Heart right ventricle (tissue), 16 donors: ENCODE measurements at regions not wholly inside any gene's neighbourhood (a gene's known extent, or its start where the extent isn't known, plus 50 kb on each side); places are given as distances from the start of the nearest gene placed in this dataset.
A peak's percentile ranks its signal among the peaks of the same experiment; 100 is the strongest.

Experiments
- ATAC-seq, 8 donors: fragments of 200-7000 bp; cut with Tn5 transposase; one replicate each; pipeline ENCODE4 v1.9.1; 2020; ENCODE audit warnings: mild to moderate bottlenecking in 8 of 8, moderate library complexity in 8 of 8, moderate number of reproducible peaks in 1 of 8
- DNase-seq, 2 donors: peaks; one replicate each; pipeline ENCODE4 v3.0.0-alpha.2; 2020
- H3K27ac ChIP-seq, 10 donors: fragments of 200-600 bp; sonication (generic) in 2 of 10; one replicate each; pipeline versions ENCODE4 v1.5.0 to v1.8.0; 2020 to 2022; ENCODE audit warnings: mild to moderate bottlenecking in 3 of 10
- H3K27me3 ChIP-seq, 7 donors: fragments of 200-600 bp; one replicate each; pipeline ENCODE4 v1.8.0; 2021 to 2022; ENCODE audit warnings: mild to moderate bottlenecking in 2 of 7
- H3K36me3 ChIP-seq, 9 donors: fragments of 200-600 bp; sonication (generic) in 1 of 9; one replicate each; pipeline versions ENCODE4 v1.5.0 to v1.8.0; 2020 to 2022; ENCODE audit warnings: mild to moderate bottlenecking in 2 of 9
- H3K4me1 ChIP-seq, 9 donors: fragments of 200-600 bp; sonication (generic) in 1 of 9; one replicate each; pipeline versions ENCODE4 v1.5.0 to v1.8.0; 2020 to 2022; ENCODE audit warnings: mild to moderate bottlenecking in 4 of 9
- H3K4me3 ChIP-seq, 10 donors: fragments of 200-600 bp; sonication (generic) in 2 of 10; one replicate each; pipeline versions ENCODE4 v1.5.0 to v1.8.0; 2020 to 2022; ENCODE audit warnings: mild to moderate bottlenecking in 7 of 10, moderate library complexity in 2 of 10
- H3K9me3 ChIP-seq, 11 donors: fragments of 200-600 bp in 10 of 11; sonication (generic) in 2 of 11; one replicate each; pipeline versions ENCODE4 v1.5.0 to v1.8.0; 2013 to 2022; ENCODE audit warnings: mild to moderate bottlenecking in 2 of 11, control low read depth in 1 of 11, moderate library complexity in 1 of 11
- CTCF ChIP-seq, 9 donors: fragments of 200-600 bp; sonication (generic) in 2 of 9; IDR thresholded peaks; one replicate each; pipeline versions ENCODE4 v1.5.0 to v1.8.0; 2021 to 2022; ENCODE audit warnings: antibody characterized with exemption in 9 of 9, mild to moderate bottlenecking in 5 of 9, moderate library complexity in 1 of 9
- WGBS, 2 donors: extraction: QIAGEN DNeasy Blood & Tissue Kit; methylation state at CpG; one replicate each; pipeline ENCODE4 v1.1.7; 2013; ENCODE audit warnings: inconsistent platforms in 1 of 2; 5-methylcytosine and 5-hydroxymethylcytosine counted together
- intact Hi-C, 10 donors: fragments of 100-400 bp; cut with DNase I; formaldehyde crosslinking; loops; one replicate each; pipeline versions ENCODE4 v1.11.1 to v1.14.2; 2022
- donor health status: Arrhythmogenic right ventricular cardiomyopathy.
- donor health status: ischemic (EF 13 %, LVEDD 7.1; RV severe dilation, severe dysfunction).
- donor health status: healthy with polysubstance abuse.
- donor health status: DM: no; HTN: yes; CAD: no.
- donor health status: DM: no; HTN: no; CAD: no.
- donor health status: ischemic (EF 25% LVEDD 6.9; RV normal size, moderate dysfunction).
- donor health status: ischemic (EF 25% LVEDD 5.7; RV mildly dilated, moderate dysfunction).
- donor health status: healthy.
- donor health status: DM: yes; HTN: yes; CAD: no.
- donor health status: Ischemic cardiomyopathy.
- donor health status: ischemic (EF 35%, LVEDD 5.7; RV mildly dilated, moderate dysfunction).
- donor health status: nonischemic (EF 11% LVEDD 7.7; RV severe dilation, severe dysfunction).
- donor health status: DM: yes; HTN: yes; CAD: no.
- donor health status: PGD.
- donor health status: ischemic (EF 29% LVEDD 5.4; RV normal size, mild dysfunction).
- donor health status: nonischemic (EF 23%, LVEDD 6.1; RV moderate dilation, normal function).

GRCh38 chr4:86449746-86450588 lies 90.1 kb upstream of the MAPK10 start:
- intact Hi-C loops: no loop called here
- no peak for TF ChIP-seq CTCF (IDR thresholded peaks at IDR 0.05)
- ATAC-seq: no peak
- H3K9me3 ChIP-seq: peaks cover 0 to 6% (median 0%) of the 10 kb centered on the region in 11 donors
- H3K36me3 ChIP-seq: no peaks in the 10 kb centered on the region
- WGBS, 2 donors: 72 to 76% methylated on average over 5 of the region's 5 CpGs
- DNase-seq: no peak
- H3K27ac ChIP-seq: no peak overlapping the region
- H3K27me3 ChIP-seq: no peaks in the 10 kb centered on the region
- no peaks in the 10 kb centered on the region for H3K4me1 ChIP-seq
- no peak overlapping the region for H3K4me3 ChIP-seq

- Histone ChIP-seq H3K27me3 (no peaks in the 10 kb centered on the region), H3K36me3 (no peaks in the 10 kb centered on the region), H3K9me3 (no peaks in the 10 kb centered on the region), H3K27ac (no peak overlapping the region), H3K4me1 (no peaks in the 10 kb centered on the region), H3K4me3 (no peak overlapping the region)
- 80 to 87% methylated on average over 3 of the region's 3 CpGs for WGBS, 2 donors
- no peak for ATAC-seq
- intact Hi-C loops: no loop called here
- no peak for DNase-seq
- no peak for TF ChIP-seq CTCF (IDR thresholded peaks at IDR 0.05)
Observed at GRCh38 chr4:86450861-86451260, 91.0 kb upstream of the MAPK10 start.

- Histone ChIP-seq H3K4me3 (peak overlapping the region in 9 of 10 donors; percentile 30 to 57 (median 52)), H3K27me3 (no peaks in the 10 kb centered on the region), H3K27ac (peak overlapping the region in 2 of 10 donors; percentile 64 to 66), H3K36me3 (no peaks in the 10 kb centered on the region), H3K4me1 (no peaks in the 10 kb centered on the region), H3K9me3 (no peaks in the 10 kb centered on the region)
- ATAC-seq: peak in 5 of 8 donors; percentile 23 to 41 (median 30)
- 52 to 55% methylated on average over 7 of the region's 7 CpGs for WGBS, 2 donors
- no peak for TF ChIP-seq CTCF (IDR thresholded peaks at IDR 0.05)
- intact Hi-C loops: no loop called here
- DNase-seq: no peak
Observed at GRCh38 chr4:86451560-86452330, 91.9 kb upstream of the MAPK10 start.

GRCh38 chr4:86452422-86452891 lies 92.6 kb upstream of the MAPK10 start:
- H3K27me3 ChIP-seq: no peaks in the 10 kb centered on the region
- H3K27ac ChIP-seq: peak overlapping the region; percentile 5 to 78 (median 66)
- peak; percentile 60 to 90 (median 77) for ATAC-seq
- peak; percentile 12 to 15 for DNase-seq
- WGBS, 2 donors: 73 to 84% methylated on average over 10 of the region's 10 CpGs
- no peaks in the 10 kb centered on the region for H3K4me1 ChIP-seq
- TF ChIP-seq CTCF (IDR thresholded peaks at IDR 0.05): no peak
- H3K36me3 ChIP-seq: no peaks in the 10 kb centered on the region
- intact Hi-C loops: no loop called here
- no peaks in the 10 kb centered on the region for H3K9me3 ChIP-seq
- H3K4me3 ChIP-seq: peak overlapping the region in 9 of 10 donors; percentile 30 to 57 (median 52)
